ENCODE measurements at regions not wholly inside any gene's neighbourhood (a gene's known extent, or its start where the extent isn't known, plus 50 kb on each side); places are given as distances from the start of the nearest gene placed in this dataset.

DNA sequence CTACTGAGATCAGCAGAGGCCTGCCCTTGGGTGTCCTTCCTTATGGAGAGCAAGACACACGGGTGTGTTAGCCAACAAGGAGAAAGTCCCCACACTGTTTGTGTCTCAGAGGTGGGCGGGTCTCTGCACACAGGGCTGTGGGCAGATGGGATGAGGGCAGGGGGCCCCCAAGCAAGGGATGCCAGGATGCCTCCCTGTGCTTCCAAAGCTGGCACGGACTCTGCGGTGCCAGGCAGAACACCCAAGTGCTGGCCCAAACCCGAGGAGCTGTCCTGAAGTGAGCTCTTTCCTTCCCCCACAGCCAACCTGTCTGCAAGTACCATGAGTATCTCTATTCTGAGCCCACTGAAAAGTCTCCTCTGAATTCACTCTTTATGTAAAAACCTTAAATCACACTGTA, 273.3 kb downstream of the CTTN start:
- Histone ChIP-seq H3K9me2 (ENCODE audit: insufficient read depth, low read length) (no peaks in the 10 kb centered on the region), H4K20me1 (ENCODE audit: insufficient read depth) (no peaks in the 10 kb centered on the region), H3K27ac (ENCODE audit: low read length) (no peak overlapping the region), H3F3A (ENCODE audit: insufficient read depth, low read length, poor library complexity, severe bottlenecking) (no peaks in the 10 kb centered on the region), H3K9ac (ENCODE audit: low read length) (no peak overlapping the region), H3K27me3 (ENCODE audit: insufficient read depth, low read depth, low read length) (no peaks in the 10 kb centered on the region), H3K4me2 (ENCODE audit: low read length) (no peak overlapping the region), H2AFZ (ENCODE audit: low read depth, low read length) (no peak overlapping the region), H3K79me2 (replicated peaks; ENCODE audit: insufficient read depth, low read length) (no peaks in the 10 kb centered on the region), H3K9me3 (ENCODE audit: low read length) (no peaks in the 10 kb centered on the region), H3K36me3 (ENCODE audit: insufficient read depth, low read length) (no peaks in the 10 kb centered on the region), H3K4me3 (ENCODE audit: low read length) (no peak overlapping the region)
- no peak for TF ChIP-seq CTCF (IDR thresholded peaks at IDR 0.05; ENCODE audit: poor library complexity, severe bottlenecking)
- TF ChIP-seq RAD21 (conservative IDR thresholded peaks at IDR 0.05), result no peak
- no peak for TF ChIP-seq EP300 (conservative IDR thresholded peaks at IDR 0.05; ENCODE audit: poor library complexity, severe bottlenecking)
- no peak for TF ChIP-seq SMC3 (conservative IDR thresholded peaks at IDR 0.05; ENCODE audit: poor library complexity)

DNA sequence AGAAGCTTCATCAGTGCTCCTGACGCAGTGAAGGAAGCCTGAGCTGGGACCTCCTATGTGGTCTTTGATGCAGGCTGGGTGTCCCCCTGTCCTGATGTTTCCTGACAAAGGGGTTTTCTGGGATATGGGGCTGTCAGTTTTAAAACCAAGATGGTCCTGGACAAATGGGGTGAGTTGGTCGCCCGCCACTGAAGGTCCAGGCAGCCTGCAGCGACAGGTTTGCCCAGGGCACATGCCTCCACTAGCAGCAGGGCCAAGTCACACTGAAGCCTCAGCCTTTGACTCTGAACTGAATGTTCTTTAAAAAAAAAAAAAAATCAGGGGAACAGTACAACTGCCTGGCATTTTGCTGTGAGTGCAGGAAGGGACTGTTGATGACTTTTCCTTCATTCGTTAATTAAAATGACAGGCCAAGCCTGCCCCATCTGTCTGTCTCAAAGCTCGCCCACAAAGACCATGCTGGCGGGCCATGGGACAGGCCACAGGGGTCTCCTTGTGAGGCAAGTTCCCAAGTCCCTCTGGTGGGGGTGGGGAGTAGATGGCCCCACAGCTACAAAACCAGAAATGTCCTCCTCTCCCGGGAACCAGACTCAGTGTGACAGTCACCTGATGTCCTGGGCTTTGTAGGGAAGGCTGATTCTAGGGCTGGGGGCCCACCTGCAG, 274.8 kb downstream of the CTTN start:
- no peak overlapping the region for H3K4me3 ChIP-seq (ENCODE audit: low read length)
- H3K4me2 ChIP-seq (ENCODE audit: low read length), result no peak overlapping the region
- no peaks in the 10 kb centered on the region for H3K79me2 ChIP-seq (replicated peaks; ENCODE audit: insufficient read depth, low read length)
- H4K20me1 ChIP-seq (ENCODE audit: insufficient read depth), result no peaks in the 10 kb centered on the region
- H3K9ac ChIP-seq (ENCODE audit: low read length), result no peak overlapping the region
- TF ChIP-seq RAD21 (conservative IDR thresholded peaks at IDR 0.05), result no peak
- TF ChIP-seq MXI1 (conservative IDR thresholded peaks at IDR 0.05; ENCODE audit: poor library complexity, severe bottlenecking), result no peak
- no peak for TF ChIP-seq REST (IDR thresholded peaks at IDR 0.05; ENCODE audit: borderline replicate concordance)
- TF ChIP-seq TAF1 (IDR thresholded peaks at IDR 0.05; ENCODE audit: low read depth), result no peak
- no peak for TF ChIP-seq POLR2AphosphoS5 (IDR thresholded peaks at IDR 0.05)
- TF ChIP-seq SMC3 (conservative IDR thresholded peaks at IDR 0.05; ENCODE audit: poor library complexity), result no peak
- TF ChIP-seq CTCF (IDR thresholded peaks at IDR 0.05; ENCODE audit: poor library complexity, severe bottlenecking), result no peak
- TF ChIP-seq EZH2 (IDR thresholded peaks at IDR 0.05; ENCODE audit: borderline replicate concordance, insufficient read depth, low read length, poor library complexity, severe bottlenecking), result no peak
- TF ChIP-seq EP300 (conservative IDR thresholded peaks at IDR 0.05; ENCODE audit: poor library complexity, severe bottlenecking), result no peak
- H3K27ac ChIP-seq (ENCODE audit: low read length), result no peak overlapping the region
- H3K27me3 ChIP-seq (ENCODE audit: insufficient read depth, low read depth, low read length), result no peaks in the 10 kb centered on the region
- no peaks in the 10 kb centered on the region for H3F3A ChIP-seq (ENCODE audit: insufficient read depth, low read length, poor library complexity, severe bottlenecking)
- no peaks in the 10 kb centered on the region for H3K9me3 ChIP-seq (ENCODE audit: low read length)
- no peaks in the 10 kb centered on the region for H3K36me3 ChIP-seq (ENCODE audit: insufficient read depth, low read length)
- no peaks in the 10 kb centered on the region for H3K9me2 ChIP-seq (ENCODE audit: insufficient read depth, low read length)
- H2AFZ ChIP-seq (ENCODE audit: low read depth, low read length), result no peak overlapping the region
